ENCODE measurements at regions not wholly inside any gene's neighbourhood (a gene's known extent, or its start where the extent isn't known, plus 50 kb on each side); places are given as distances from the start of the nearest gene placed in this dataset.

DNA sequence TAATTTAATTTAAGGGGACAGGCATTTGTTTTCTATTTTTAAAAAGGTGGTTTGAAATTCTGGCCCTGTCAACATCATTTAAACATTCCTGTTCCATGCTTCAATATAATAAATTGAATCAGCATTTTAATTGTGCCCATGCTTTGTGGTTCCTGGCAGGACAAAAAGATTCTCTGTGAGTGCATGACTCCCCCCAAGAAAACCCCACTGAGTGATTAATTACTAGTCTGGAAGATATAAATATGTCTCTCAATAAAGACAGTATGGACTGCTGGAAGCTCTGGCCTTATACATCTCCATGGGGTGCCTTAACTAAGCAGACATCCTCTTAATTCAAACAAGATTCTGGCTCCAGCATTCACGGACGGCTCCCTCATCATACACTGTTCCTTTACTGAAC, 95.0 kb upstream of the PSMD7 start:
- no peaks in the 10 kb centered on the region for H3K36me3 ChIP-seq (ENCODE audit: control insufficient read depth in 2 of 2, extremely low read depth in 1 of 2, insufficient read depth in 2 of 2, low read length in 2 of 2)
- dilution Hi-C loops (cut with MboI; ENCODE audit: extremely low pct_ligation_motif_present, low sequenced_read_pairs): no loop called here
- no peak overlapping the region for H3K4me2 ChIP-seq (ENCODE audit: control insufficient read depth, extremely low read depth, insufficient read depth, low read depth, low read length)
- no peaks in the 10 kb centered on the region for H3K79me2 ChIP-seq (ENCODE audit: control insufficient read depth, insufficient read depth, low read length)
- no peak overlapping the region for H2AFZ ChIP-seq (ENCODE audit: control insufficient read depth, low read length)
- no peaks in the 10 kb centered on the region for H3K9me1 ChIP-seq (ENCODE audit: control insufficient read depth, extremely low read depth, insufficient read depth, low read length)
- TF ChIP-seq EZH2 (IDR thresholded peaks at IDR 0.05; ENCODE audit: low read length): no peak
- TF ChIP-seq CTCF (optimal IDR thresholded peaks at IDR 0.05 in 1 of 3, IDR thresholded peaks at IDR 0.05 in 1 of 3, conservative IDR thresholded peaks at IDR 0.05 in 1 of 3; ENCODE audit: extremely low read depth in 1 of 3, insufficient read depth in 2 of 3, low read length in 3 of 3): no peak
- no peaks in the 10 kb centered on the region for H3K27me3 ChIP-seq (ENCODE audit: control insufficient read depth, extremely low read depth, insufficient read depth, low read length)
- FAIRE-seq (no peak), DNase-seq (ENCODE audit: low read depth, low spot score) (no peak)
- H3K9me3 ChIP-seq (ENCODE audit: control insufficient read depth, low read depth, low read length): no peaks in the 10 kb centered on the region
- no peak overlapping the region for H3K4me3 ChIP-seq (ENCODE audit: control insufficient read depth in 2 of 3, extremely low read depth in 1 of 3, insufficient read depth in 2 of 3, low read depth in 1 of 3, low read length in 3 of 3)
- no peaks in the 10 kb centered on the region for H4K20me1 ChIP-seq (ENCODE audit: control insufficient read depth, extremely low read depth, insufficient read depth, low read length)
- no peak overlapping the region for H3K9ac ChIP-seq (ENCODE audit: control insufficient read depth, extremely low read depth, insufficient read depth, low read length)
- H3K27ac ChIP-seq (ENCODE audit: control insufficient read depth, insufficient read depth, low read length): no peak overlapping the region
- no peaks in the 10 kb centered on the region for H3K4me1 ChIP-seq (ENCODE audit: control insufficient read depth, extremely low read depth, insufficient read depth, low read length)

DNA sequence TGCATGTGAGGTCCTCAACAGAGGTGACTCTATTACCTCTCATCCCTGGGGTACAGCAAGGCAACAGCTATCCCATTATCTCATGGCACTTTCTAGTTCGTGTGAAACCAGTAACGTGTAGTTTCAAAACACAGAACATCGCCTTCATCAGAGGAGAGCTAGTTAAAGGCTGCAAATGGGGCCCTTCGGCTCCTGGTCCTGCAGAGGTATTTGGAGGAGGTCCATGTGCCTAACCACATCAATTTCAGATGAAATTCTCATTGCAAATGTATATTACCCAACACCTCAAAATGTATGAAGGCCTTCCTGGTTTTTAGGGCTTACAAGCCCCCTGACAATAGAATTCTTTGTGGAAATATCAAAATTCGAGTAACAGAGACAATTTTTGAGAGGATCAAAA, 95.7 kb upstream of the PSMD7 start:
- H2AFZ ChIP-seq (ENCODE audit: control insufficient read depth, low read length): no peak overlapping the region
- H3K4me1 ChIP-seq (ENCODE audit: control insufficient read depth, extremely low read depth, insufficient read depth, low read length): no peaks in the 10 kb centered on the region
- no peak overlapping the region for H3K4me2 ChIP-seq (ENCODE audit: control insufficient read depth, extremely low read depth, insufficient read depth, low read depth, low read length)
- DNase-seq (ENCODE audit: low read depth, low spot score) (no peak), FAIRE-seq (no peak)
- dilution Hi-C loops (cut with MboI; ENCODE audit: extremely low pct_ligation_motif_present, low sequenced_read_pairs): no loop called here
- H3K36me3 ChIP-seq (ENCODE audit: control insufficient read depth in 2 of 2, extremely low read depth in 1 of 2, insufficient read depth in 2 of 2, low read length in 2 of 2): no peaks in the 10 kb centered on the region
- no peaks in the 10 kb centered on the region for H4K20me1 ChIP-seq (ENCODE audit: control insufficient read depth, extremely low read depth, insufficient read depth, low read length)
- no peak overlapping the region for H3K4me3 ChIP-seq (ENCODE audit: control insufficient read depth in 2 of 3, extremely low read depth in 1 of 3, insufficient read depth in 2 of 3, low read depth in 1 of 3, low read length in 3 of 3)
- H3K9me3 ChIP-seq (ENCODE audit: control insufficient read depth, low read depth, low read length): no peaks in the 10 kb centered on the region
- H3K9ac ChIP-seq (ENCODE audit: control insufficient read depth, extremely low read depth, insufficient read depth, low read length): no peak overlapping the region
- H3K27me3 ChIP-seq (ENCODE audit: control insufficient read depth, extremely low read depth, insufficient read depth, low read length): no peaks in the 10 kb centered on the region
- no peak overlapping the region for H3K27ac ChIP-seq (ENCODE audit: control insufficient read depth, insufficient read depth, low read length)
- H3K9me1 ChIP-seq (ENCODE audit: control insufficient read depth, extremely low read depth, insufficient read depth, low read length): no peaks in the 10 kb centered on the region
- no peaks in the 10 kb centered on the region for H3K79me2 ChIP-seq (ENCODE audit: control insufficient read depth, insufficient read depth, low read length)
- TF ChIP-seq CTCF (optimal IDR thresholded peaks at IDR 0.05 in 1 of 3, IDR thresholded peaks at IDR 0.05 in 1 of 3, conservative IDR thresholded peaks at IDR 0.05 in 1 of 3; ENCODE audit: extremely low read depth in 1 of 3, insufficient read depth in 2 of 3, low read length in 3 of 3) (no peak), EZH2 (IDR thresholded peaks at IDR 0.05; ENCODE audit: low read length) (no peak)

Data from keratinocyte (primary cell).